ENCODE measurements at regions not wholly inside any gene's neighbourhood (a gene's known extent, or its start where the extent isn't known, plus 50 kb on each side); places are given as distances from the start of the nearest gene placed in this dataset.

- TF ChIP-seq, protein P1, sequence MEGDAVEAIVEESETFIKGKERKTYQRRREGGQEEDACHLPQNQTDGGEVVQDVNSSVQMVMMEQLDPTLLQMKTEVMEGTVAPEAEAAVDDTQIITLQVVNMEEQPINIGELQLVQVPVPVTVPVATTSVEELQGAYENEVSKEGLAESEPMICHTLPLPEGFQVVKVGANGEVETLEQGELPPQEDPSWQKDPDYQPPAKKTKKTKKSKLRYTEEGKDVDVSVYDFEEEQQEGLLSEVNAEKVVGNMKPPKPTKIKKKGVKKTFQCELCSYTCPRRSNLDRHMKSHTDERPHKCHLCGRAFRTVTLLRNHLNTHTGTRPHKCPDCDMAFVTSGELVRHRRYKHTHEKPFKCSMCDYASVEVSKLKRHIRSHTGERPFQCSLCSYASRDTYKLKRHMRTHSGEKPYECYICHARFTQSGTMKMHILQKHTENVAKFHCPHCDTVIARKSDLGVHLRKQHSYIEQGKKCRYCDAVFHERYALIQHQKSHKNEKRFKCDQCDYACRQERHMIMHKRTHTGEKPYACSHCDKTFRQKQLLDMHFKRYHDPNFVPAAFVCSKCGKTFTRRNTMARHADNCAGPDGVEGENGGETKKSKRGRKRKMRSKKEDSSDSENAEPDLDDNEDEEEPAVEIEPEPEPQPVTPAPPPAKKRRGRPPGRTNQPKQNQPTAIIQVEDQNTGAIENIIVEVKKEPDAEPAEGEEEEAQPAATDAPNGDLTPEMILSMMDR (IDR thresholded peaks at IDR 0.05; ENCODE audit: insufficient read depth, low read length, poor library complexity, severe bottlenecking): no peak
- TF ChIP-seq EZH2phosphoT487 (conservative IDR thresholded peaks at IDR 0.05; ENCODE audit: low read length): no peak
Measured at GRCh38 chr18:24593886-24594285, 133.4 kb downstream of the HRH4 start.
